ENCODE measurements at regions not wholly inside any gene's neighbourhood (a gene's known extent, or its start where the extent isn't known, plus 50 kb on each side); places are given as distances from the start of the nearest gene placed in this dataset.

DNA sequence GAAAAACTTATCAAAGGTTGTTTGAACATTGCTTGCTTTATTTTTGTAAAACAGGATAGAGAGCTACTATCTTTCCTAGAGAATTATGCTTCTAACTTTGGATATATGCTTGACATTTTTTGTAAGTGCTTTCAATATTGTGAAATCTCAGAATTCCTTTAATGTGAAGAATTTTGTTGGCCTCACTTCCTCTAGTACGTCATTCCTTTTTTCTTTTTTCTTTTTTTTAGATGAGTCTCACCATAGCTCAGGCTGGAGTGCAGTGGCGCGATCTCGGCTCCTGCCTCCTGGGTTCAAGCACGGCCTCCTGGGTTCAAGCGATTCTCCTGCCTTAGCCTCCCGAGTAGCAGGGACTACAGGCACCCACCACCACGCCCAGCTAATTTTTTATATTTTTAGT lies 668.1 kb downstream of the RFPL4B start:
- no peak for DNase-seq (ENCODE audit: low read depth in 1 of 2, low spot score in 1 of 2)
- H3K27me3 ChIP-seq (ENCODE audit: insufficient read depth, poor library complexity, severe bottlenecking): no peaks in the 10 kb centered on the region
- no peak overlapping the region for H3K27ac ChIP-seq (replicated peaks)
- TF ChIP-seq SPI1 (IDR thresholded peaks at IDR 0.05; ENCODE audit: borderline replicate concordance, low read depth) (no peak), CTCF (IDR thresholded peaks at IDR 0.05; ENCODE audit: insufficient read depth, low read length) (no peak), REST (IDR thresholded peaks at IDR 0.05; ENCODE audit: insufficient replicate concordance, low read depth) (no peak), GABPA (IDR thresholded peaks at IDR 0.05; ENCODE audit: low read depth) (no peak), POLR2AphosphoS5 (IDR thresholded peaks at IDR 0.05; ENCODE audit: low read depth) (no peak)
- no peak overlapping the region for H3K4me3 ChIP-seq (replicated peaks; ENCODE audit: insufficient read depth, low read length)

DNA sequence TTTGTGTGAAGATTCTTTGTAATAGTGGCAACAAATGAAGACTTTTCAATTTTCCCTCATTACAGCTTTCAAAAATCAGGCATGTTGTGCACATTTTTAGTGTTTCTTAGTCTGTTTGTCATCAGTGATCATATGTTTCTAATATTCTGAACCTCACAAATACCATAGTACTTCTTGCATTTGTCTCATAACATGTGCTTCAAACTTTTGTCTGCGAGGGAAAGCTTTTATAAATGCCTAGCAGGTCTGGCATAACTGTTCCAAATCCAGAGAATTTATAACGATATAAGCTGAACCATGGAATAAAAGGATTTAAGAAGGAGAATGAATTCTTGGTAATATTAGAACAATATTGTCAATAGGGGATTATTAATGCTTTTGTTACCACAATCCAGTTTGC lies 670.2 kb downstream of the RFPL4B start:
- DNase-seq (ENCODE audit: low read depth in 1 of 2, low spot score in 1 of 2): no peak
- no peak for TF ChIP-seq GABPA (IDR thresholded peaks at IDR 0.05; ENCODE audit: low read depth)
- TF ChIP-seq SPI1 (IDR thresholded peaks at IDR 0.05; ENCODE audit: borderline replicate concordance, low read depth): no peak
- TF ChIP-seq POLR2AphosphoS5 (IDR thresholded peaks at IDR 0.05; ENCODE audit: low read depth): no peak
- no peak for TF ChIP-seq REST (IDR thresholded peaks at IDR 0.05; ENCODE audit: insufficient replicate concordance, low read depth)
- no peak for TF ChIP-seq CTCF (IDR thresholded peaks at IDR 0.05; ENCODE audit: insufficient read depth, low read length)
- Histone ChIP-seq H3K4me3 (replicated peaks; ENCODE audit: insufficient read depth, low read length) (no peak overlapping the region), H3K27me3 (ENCODE audit: insufficient read depth, poor library complexity, severe bottlenecking) (no peaks in the 10 kb centered on the region), H3K27ac (replicated peaks) (no peak overlapping the region)

- no peak for DNase-seq (ENCODE audit: low read depth in 1 of 2, low spot score in 1 of 2)
- no peak overlapping the region for H3K4me3 ChIP-seq (replicated peaks; ENCODE audit: insufficient read depth, low read length)
- TF ChIP-seq SPI1 (IDR thresholded peaks at IDR 0.05; ENCODE audit: borderline replicate concordance, low read depth) (no peak), REST (IDR thresholded peaks at IDR 0.05; ENCODE audit: insufficient replicate concordance, low read depth) (no peak), GABPA (IDR thresholded peaks at IDR 0.05; ENCODE audit: low read depth) (no peak), POLR2AphosphoS5 (IDR thresholded peaks at IDR 0.05; ENCODE audit: low read depth) (no peak), CTCF (IDR thresholded peaks at IDR 0.05; ENCODE audit: insufficient read depth, low read length) (no peak)
- no peaks in the 10 kb centered on the region for H3K27me3 ChIP-seq (ENCODE audit: insufficient read depth, poor library complexity, severe bottlenecking)
- H3K27ac ChIP-seq (replicated peaks): no peak overlapping the region
Observed at GRCh38 chr6:113018351-113019151, 671.4 kb downstream of the RFPL4B start.
